OCI-LY3 (cell line): ENCODE measurements at regions not wholly inside any gene's neighbourhood (a gene's known extent, or its start where the extent isn't known, plus 50 kb on each side); places are given as distances from the start of the nearest gene placed in this dataset.

Source experiments
- EZH2phosphoT487 ChIP-seq: fragments of 200-600 bp; shearing (Covaris generic); IDR thresholded peaks from 2 replicates; pipeline ENCODE4 v1.6.1; 2018; ENCODE audit warnings: antibody characterized with exemption, mixed run types, low read depth
- TF ChIP-seq, protein P1 (sequence below): fragments of 200-600, 300-600 bp; sonication (generic); IDR thresholded peaks from 2 replicates; pipeline ENCODE4 v1.5.1; 2014; ENCODE audit warnings: antibody characterized with exemption, low read length, low read depth

GRCh38 chr12:93116632-93117031 lies 187.5 kb upstream of the EEA1 start:
- TF ChIP-seq, protein P1, sequence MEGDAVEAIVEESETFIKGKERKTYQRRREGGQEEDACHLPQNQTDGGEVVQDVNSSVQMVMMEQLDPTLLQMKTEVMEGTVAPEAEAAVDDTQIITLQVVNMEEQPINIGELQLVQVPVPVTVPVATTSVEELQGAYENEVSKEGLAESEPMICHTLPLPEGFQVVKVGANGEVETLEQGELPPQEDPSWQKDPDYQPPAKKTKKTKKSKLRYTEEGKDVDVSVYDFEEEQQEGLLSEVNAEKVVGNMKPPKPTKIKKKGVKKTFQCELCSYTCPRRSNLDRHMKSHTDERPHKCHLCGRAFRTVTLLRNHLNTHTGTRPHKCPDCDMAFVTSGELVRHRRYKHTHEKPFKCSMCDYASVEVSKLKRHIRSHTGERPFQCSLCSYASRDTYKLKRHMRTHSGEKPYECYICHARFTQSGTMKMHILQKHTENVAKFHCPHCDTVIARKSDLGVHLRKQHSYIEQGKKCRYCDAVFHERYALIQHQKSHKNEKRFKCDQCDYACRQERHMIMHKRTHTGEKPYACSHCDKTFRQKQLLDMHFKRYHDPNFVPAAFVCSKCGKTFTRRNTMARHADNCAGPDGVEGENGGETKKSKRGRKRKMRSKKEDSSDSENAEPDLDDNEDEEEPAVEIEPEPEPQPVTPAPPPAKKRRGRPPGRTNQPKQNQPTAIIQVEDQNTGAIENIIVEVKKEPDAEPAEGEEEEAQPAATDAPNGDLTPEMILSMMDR = no peak
- no peak for TF ChIP-seq EZH2phosphoT487
